ENCODE measurements at regions not wholly inside any gene's neighbourhood (a gene's known extent, or its start where the extent isn't known, plus 50 kb on each side); places are given as distances from the start of the nearest gene placed in this dataset.

- Histone ChIP-seq H3K9me3 (ENCODE audit: low read length) (no peaks in the 10 kb centered on the region), H3K27me3 (ENCODE audit: low read length) (no peaks in the 10 kb centered on the region), H3K4me2 (ENCODE audit: low read depth, low read length, poor library complexity, severe bottlenecking) (no peak overlapping the region), H3K4me3 (ENCODE audit: low read length) (no peak overlapping the region), H3K9ac (ENCODE audit: low read length) (no peak overlapping the region), H3K4me1 (ENCODE audit: low read length) (no peaks in the 10 kb centered on the region), H3K79me2 (ENCODE audit: low read length) (no peaks in the 10 kb centered on the region), H3K36me3 (ENCODE audit: insufficient read depth, low read length) (no peaks in the 10 kb centered on the region), H2AFZ (ENCODE audit: low read length) (no peak overlapping the region), H3K27ac (ENCODE audit: low read length) (no peak overlapping the region), H3K9me2 (replicated peaks; ENCODE audit: insufficient read depth, low read length) (no peaks in the 10 kb centered on the region), H4K20me1 (ENCODE audit: insufficient read depth, low read depth, low read length) (no peaks in the 10 kb centered on the region)
- no peak for DNase-seq
These were observed 70.7 kb upstream of the TSHZ3 start for GRCh38 chr19:31419871-31420445.

- H3K4me2 ChIP-seq (ENCODE audit: low read depth, low read length, poor library complexity, severe bottlenecking), result no peak overlapping the region
- no peaks in the 10 kb centered on the region for H4K20me1 ChIP-seq (ENCODE audit: insufficient read depth, low read depth, low read length)
- no peaks in the 10 kb centered on the region for H3K27me3 ChIP-seq (ENCODE audit: low read length)
- no peak overlapping the region for H3K9ac ChIP-seq (ENCODE audit: low read length)
- no peak overlapping the region for H3K4me3 ChIP-seq (ENCODE audit: low read length)
- no peak overlapping the region for H3K27ac ChIP-seq (ENCODE audit: low read length)
- H3K79me2 ChIP-seq (ENCODE audit: low read length), result no peaks in the 10 kb centered on the region
- no peaks in the 10 kb centered on the region for H3K4me1 ChIP-seq (ENCODE audit: low read length)
- H3K9me3 ChIP-seq (ENCODE audit: low read length), result no peaks in the 10 kb centered on the region
- no peaks in the 10 kb centered on the region for H3K36me3 ChIP-seq (ENCODE audit: insufficient read depth, low read length)
- DNase-seq, result no peak
- H2AFZ ChIP-seq (ENCODE audit: low read length), result no peak overlapping the region
- H3K9me2 ChIP-seq (replicated peaks; ENCODE audit: insufficient read depth, low read length), result no peaks in the 10 kb centered on the region
These were observed 71.8 kb upstream of the TSHZ3 start for GRCh38 chr19:31421082-31421481.

GRCh38 chr19:31421856-31422255 lies 72.6 kb upstream of the TSHZ3 start:
- H3K27me3 ChIP-seq (ENCODE audit: low read length), result no peaks in the 10 kb centered on the region
- H3K4me2 ChIP-seq (ENCODE audit: low read depth, low read length, poor library complexity, severe bottlenecking), result no peak overlapping the region
- H3K4me3 ChIP-seq (ENCODE audit: low read length), result no peak overlapping the region
- H3K79me2 ChIP-seq (ENCODE audit: low read length), result no peaks in the 10 kb centered on the region
- no peak for DNase-seq
- H3K9ac ChIP-seq (ENCODE audit: low read length), result no peak overlapping the region
- H2AFZ ChIP-seq (ENCODE audit: low read length), result no peak overlapping the region
- no peaks in the 10 kb centered on the region for H3K9me2 ChIP-seq (replicated peaks; ENCODE audit: insufficient read depth, low read length)
- H3K4me1 ChIP-seq (ENCODE audit: low read length), result no peaks in the 10 kb centered on the region
- no peak overlapping the region for H3K27ac ChIP-seq (ENCODE audit: low read length)
- no peaks in the 10 kb centered on the region for H3K9me3 ChIP-seq (ENCODE audit: low read length)
- no peaks in the 10 kb centered on the region for H3K36me3 ChIP-seq (ENCODE audit: insufficient read depth, low read length)
- H4K20me1 ChIP-seq (ENCODE audit: insufficient read depth, low read depth, low read length), result no peaks in the 10 kb centered on the region

GRCh38 chr19:31423896-31424295 lies 74.7 kb upstream of the TSHZ3 start:
- Histone ChIP-seq H3K9ac (ENCODE audit: low read length) (no peak overlapping the region), H3K9me3 (ENCODE audit: low read length) (no peaks in the 10 kb centered on the region), H3K4me2 (ENCODE audit: low read depth, low read length, poor library complexity, severe bottlenecking) (no peak overlapping the region), H2AFZ (ENCODE audit: low read length) (no peak overlapping the region), H3K4me3 (ENCODE audit: low read length) (no peak overlapping the region), H3K27me3 (ENCODE audit: low read length) (no peaks in the 10 kb centered on the region), H3K79me2 (ENCODE audit: low read length) (no peaks in the 10 kb centered on the region), H3K9me2 (replicated peaks; ENCODE audit: insufficient read depth, low read length) (0 out of 2 replicates have a peak, but pooled peaks cover 3% of the 10 kb centered on the region), H4K20me1 (ENCODE audit: insufficient read depth, low read depth, low read length) (no peaks in the 10 kb centered on the region), H3K36me3 (ENCODE audit: insufficient read depth, low read length) (no peaks in the 10 kb centered on the region), H3K27ac (ENCODE audit: low read length) (no peak overlapping the region), H3K4me1 (ENCODE audit: low read length) (no peaks in the 10 kb centered on the region)
- no peak for DNase-seq

GRCh38 chr19:31424861-31425620 lies 75.8 kb upstream of the TSHZ3 start:
- no peak overlapping the region for H3K4me2 ChIP-seq (ENCODE audit: low read depth, low read length, poor library complexity, severe bottlenecking)
- H3K4me3 ChIP-seq (ENCODE audit: low read length), result no peak overlapping the region
- H3K4me1 ChIP-seq (ENCODE audit: low read length), result no peaks in the 10 kb centered on the region
- no peaks in the 10 kb centered on the region for H3K27me3 ChIP-seq (ENCODE audit: low read length)
- no peaks in the 10 kb centered on the region for H3K36me3 ChIP-seq (ENCODE audit: insufficient read depth, low read length)
- H3K9me2 ChIP-seq (replicated peaks; ENCODE audit: insufficient read depth, low read length), result 0 out of 2 replicates have a peak, but pooled peaks cover 3% of the 10 kb centered on the region
- no peak for DNase-seq
- no peaks in the 10 kb centered on the region for H3K9me3 ChIP-seq (ENCODE audit: low read length)
- H3K9ac ChIP-seq (ENCODE audit: low read length), result no peak overlapping the region
- H2AFZ ChIP-seq (ENCODE audit: low read length), result no peak overlapping the region
- no peaks in the 10 kb centered on the region for H3K79me2 ChIP-seq (ENCODE audit: low read length)
- H3K27ac ChIP-seq (ENCODE audit: low read length), result no peak overlapping the region
- H4K20me1 ChIP-seq (ENCODE audit: insufficient read depth, low read depth, low read length), result no peaks in the 10 kb centered on the region

GRCh38 chr19:31427857-31428256 lies 78.6 kb upstream of the TSHZ3 start:
- Histone ChIP-seq H3K4me3 (ENCODE audit: low read length) (no peak overlapping the region), H3K9me3 (ENCODE audit: low read length) (no peaks in the 10 kb centered on the region), H3K9me2 (replicated peaks; ENCODE audit: insufficient read depth, low read length) (0 out of 2 replicates have a peak, but pooled peaks cover 3% of the 10 kb centered on the region), H3K36me3 (ENCODE audit: insufficient read depth, low read length) (no peaks in the 10 kb centered on the region), H3K9ac (ENCODE audit: low read length) (no peak overlapping the region), H3K27ac (ENCODE audit: low read length) (no peak overlapping the region), H3K4me1 (ENCODE audit: low read length) (no peaks in the 10 kb centered on the region), H2AFZ (ENCODE audit: low read length) (no peak overlapping the region), H3K79me2 (ENCODE audit: low read length) (no peaks in the 10 kb centered on the region), H3K27me3 (ENCODE audit: low read length) (no peaks in the 10 kb centered on the region), H3K4me2 (ENCODE audit: low read depth, low read length, poor library complexity, severe bottlenecking) (no peak overlapping the region), H4K20me1 (ENCODE audit: insufficient read depth, low read depth, low read length) (no peaks in the 10 kb centered on the region)
- no peak for DNase-seq

GRCh38 chr19:31430381-31430780 lies 81.1 kb upstream of the TSHZ3 start:
- H3K9me2 ChIP-seq (replicated peaks; ENCODE audit: insufficient read depth, low read length), result 0 out of 2 replicates have a peak, but pooled peaks cover 3% of the 10 kb centered on the region
- H3K9me3 ChIP-seq (ENCODE audit: low read length), result no peaks in the 10 kb centered on the region; the same call in 1 of the 2 replicates
- no peaks in the 10 kb centered on the region for H3K27me3 ChIP-seq (ENCODE audit: low read length)
- no peak for DNase-seq
- no peak overlapping the region for H3K27ac ChIP-seq (ENCODE audit: low read length)
- H3K4me2 ChIP-seq (ENCODE audit: low read depth, low read length, poor library complexity, severe bottlenecking), result no peak overlapping the region
- no peak overlapping the region for H2AFZ ChIP-seq (ENCODE audit: low read length)
- no peak overlapping the region for H3K9ac ChIP-seq (ENCODE audit: low read length)
- H3K4me1 ChIP-seq (ENCODE audit: low read length), result no peaks in the 10 kb centered on the region
- no peaks in the 10 kb centered on the region for H3K79me2 ChIP-seq (ENCODE audit: low read length)
- no peak overlapping the region for H3K4me3 ChIP-seq (ENCODE audit: low read length)
- no peaks in the 10 kb centered on the region for H4K20me1 ChIP-seq (ENCODE audit: insufficient read depth, low read depth, low read length)
- no peaks in the 10 kb centered on the region for H3K36me3 ChIP-seq (ENCODE audit: insufficient read depth, low read length)

- Histone ChIP-seq H3K9me2 (replicated peaks; ENCODE audit: insufficient read depth, low read length) (0 out of 2 replicates have a peak, but pooled peaks cover 3% of the 10 kb centered on the region), H3K27ac (ENCODE audit: low read length) (no peak overlapping the region), H3K79me2 (ENCODE audit: low read length) (no peaks in the 10 kb centered on the region), H3K4me2 (ENCODE audit: low read depth, low read length, poor library complexity, severe bottlenecking) (no peak overlapping the region), H3K9ac (ENCODE audit: low read length) (no peak overlapping the region), H4K20me1 (ENCODE audit: insufficient read depth, low read depth, low read length) (no peaks in the 10 kb centered on the region), H3K4me3 (ENCODE audit: low read length) (no peak overlapping the region), H3K4me1 (ENCODE audit: low read length) (no peaks in the 10 kb centered on the region), H3K9me3 (ENCODE audit: low read length) (no peaks in the 10 kb centered on the region; the same call in 1 of the 2 replicates), H3K27me3 (ENCODE audit: low read length) (no peaks in the 10 kb centered on the region), H3K36me3 (ENCODE audit: insufficient read depth, low read length) (no peaks in the 10 kb centered on the region), H2AFZ (ENCODE audit: low read length) (no peak overlapping the region)
- DNase-seq, result no peak
These were observed 83.1 kb upstream of the TSHZ3 start for GRCh38 chr19:31432201-31432810.
